ENCODE measurements at regions not wholly inside any gene's neighbourhood (a gene's known extent, or its start where the extent isn't known, plus 50 kb on each side); places are given as distances from the start of the nearest gene placed in this dataset.

- no peak for DNase-seq
- WGBS, 4 donors, result 97 to 98% (median 98%) methylated on average over 3 of the region's 3 CpGs
- Histone ChIP-seq H3K36me3 (no peaks in the 10 kb centered on the region), H3K4me1 (no peaks in the 10 kb centered on the region), H3K4me3 (no peak overlapping the region), H3K9me3 (no peaks in the 10 kb centered on the region), H3K27me3 (no peaks in the 10 kb centered on the region), H3K27ac (no peak overlapping the region)
- intact Hi-C loops (cut with DNase I), result loop anchor here in 2 of 10 donors (10.0 kb wide), 2 partner anchors 115 to 295 kb away; no protein-coding TSS in a partner anchor
- no peak for ATAC-seq
- TF ChIP-seq CTCF (IDR thresholded peaks at IDR 0.05), result no peak
- no peak for TF ChIP-seq POLR2A (IDR thresholded peaks at IDR 0.05)
Measured at GRCh38 chr9:38179965-38180364, 110.9 kb upstream of the SHB start.

GRCh38 chr9:38178237-38178636 lies 109.2 kb upstream of the SHB start:
- no peaks in the 10 kb centered on the region for H3K36me3 ChIP-seq
- no peak overlapping the region for H3K27ac ChIP-seq
- ATAC-seq (no peak), DNase-seq (no peak)
- H3K4me1 ChIP-seq, result peaks cover 0 to 3% (median 0%) of the 10 kb centered on the region in 12 donors
- no peaks in the 10 kb centered on the region for H3K27me3 ChIP-seq
- H3K4me3 ChIP-seq, result no peak overlapping the region
- 79 to 92% (median 82%) methylated on average over 1 of the region's 1 CpG for WGBS, 4 donors
- no peaks in the 10 kb centered on the region for H3K9me3 ChIP-seq
- intact Hi-C loops (cut with DNase I), result loop anchor here in 1 of 10 donors (10.0 kb wide), 1 partner anchor 293 kb away; no protein-coding TSS in a partner anchor
- TF ChIP-seq CTCF (IDR thresholded peaks at IDR 0.05) (no peak), POLR2A (IDR thresholded peaks at IDR 0.05) (no peak)

- H3K36me3 ChIP-seq, result no peaks in the 10 kb centered on the region
- H3K27ac ChIP-seq, result no peak overlapping the region
- DNase-seq (no peak), ATAC-seq (no peak)
- H3K4me1 ChIP-seq, result peaks cover 0 to 8% (median 0%) of the 10 kb centered on the region in 12 donors
- 88 to 93% (median 90%) methylated on average over 4 of the region's 4 CpGs for WGBS, 4 donors
- intact Hi-C loops (cut with DNase I), result loop anchor here in 1 of 10 donors (10.0 kb wide), 1 partner anchor 293 kb away; no protein-coding TSS in a partner anchor
- TF ChIP-seq POLR2A (IDR thresholded peaks at IDR 0.05), result no peak
- no peak for TF ChIP-seq CTCF (IDR thresholded peaks at IDR 0.05)
- no peaks in the 10 kb centered on the region for H3K9me3 ChIP-seq
- H3K4me3 ChIP-seq, result no peak overlapping the region
- H3K27me3 ChIP-seq, result peaks cover 0 to 2% (median 0%) of the 10 kb centered on the region in 9 donors
Measured at GRCh38 chr9:38177680-38178079, 108.7 kb upstream of the SHB start.

GRCh38 chr9:38176251-38176650 lies 107.2 kb upstream of the SHB start:
- TF ChIP-seq POLR2A (IDR thresholded peaks at IDR 0.05), result no peak
- no peak for TF ChIP-seq CTCF (IDR thresholded peaks at IDR 0.05)
- WGBS, 4 donors, result 87 to 96% (median 94%) methylated on average over 1 of the region's 1 CpG

More at GRCh38 chr9:38176251-38176650, 107.2 kb upstream of the SHB start:
- Histone ChIP-seq H3K4me3 (no peak overlapping the region), H3K36me3 (no peaks in the 10 kb centered on the region), H3K27ac (no peak overlapping the region), H3K4me1 (peaks cover 0 to 13% (median 0%) of the 10 kb centered on the region in 12 donors), H3K27me3 (peaks cover 0 to 4% (median 0%) of the 10 kb centered on the region in 9 donors), H3K9me3 (peaks cover 0 to 7% (median under 1%) of the 10 kb centered on the region in 12 donors)
- intact Hi-C loops (cut with DNase I), result loop anchor here in 1 of 10 donors (10.0 kb wide), 1 partner anchor 291 kb away; no protein-coding TSS in a partner anchor
- DNase-seq, result no peak
- ATAC-seq, result no peak
